Loucy (cell line): ENCODE measurements at regions not wholly inside any gene's neighbourhood (a gene's known extent, or its start where the extent isn't known, plus 50 kb on each side); places are given as distances from the start of the nearest gene placed in this dataset.
A peak's percentile ranks its signal among the peaks of the same experiment; 100 is the strongest.

Source experiments
- H2AFZ ChIP-seq: fragments of 200-600 bp; sonication (generic); 2 replicates; pipeline ENCODE4 v1.6.0; 2016; ENCODE audit warnings: antibody characterized with exemption, mild to moderate bottlenecking, low read length, moderate library complexity
- H3F3A ChIP-seq: fragments of 200-600 bp; 2 replicates; pipeline ENCODE4 v1.6.0; 2016; ENCODE audit warnings: antibody characterized with exemption, low read depth, mild to moderate bottlenecking
- H3K27me3 ChIP-seq: fragments of 200-600 bp; sonication (generic); 2 replicates; pipeline ENCODE4 v1.6.1; 2014; ENCODE audit warnings: low read length, mild to moderate bottlenecking; ENCODE audit not compliant: insufficient read depth, poor library complexity, severe bottlenecking
- H3K36me3 ChIP-seq: fragments of 200-600 bp; sonication (generic); 2 replicates; pipeline ENCODE4 v1.6.1; 2016; ENCODE audit warnings: low read length; ENCODE audit not compliant: insufficient read depth
- H3K4me1 ChIP-seq: fragments of 200-600 bp; sonication (generic); 2 replicates; pipeline ENCODE4 v1.5.1; 2014; ENCODE audit warnings: low read length, mild to moderate bottlenecking; ENCODE audit not compliant: insufficient read depth, poor library complexity, severe bottlenecking
- H3K4me2 ChIP-seq: fragments of 200-600 bp; sonication (generic); 2 replicates; pipeline ENCODE4 v1.6.0; 2014; ENCODE audit warnings: antibody characterized with exemption, low read length, low read depth, mild to moderate bottlenecking; ENCODE audit not compliant: poor library complexity, severe bottlenecking
- H3K4me3 ChIP-seq: fragments of 200-600 bp; sonication (generic); 2 replicates; pipeline ENCODE4 v1.5.1; 2014; ENCODE audit warnings: low read length, mild to moderate bottlenecking, mixed read lengths; ENCODE audit not compliant: poor library complexity, severe bottlenecking
- H3K79me2 ChIP-seq: fragments of 200-600 bp; sonication (generic); 2 replicates; pipeline ENCODE4 v1.6.1; 2014; ENCODE audit warnings: low read length; ENCODE audit not compliant: insufficient read depth
- H3K9ac ChIP-seq: fragments of 200-600 bp; sonication (generic); 2 replicates; pipeline ENCODE4 v1.6.0; 2014; ENCODE audit warnings: mild to moderate bottlenecking, low read depth, low read length, moderate library complexity; ENCODE audit not compliant: poor library complexity, severe bottlenecking
- H3K9me2 ChIP-seq: fragments of 200-600 bp; sonication (generic); replicated peaks from 2 replicates; pipeline ENCODE4 v1.6.1; 2016; ENCODE audit warnings: low read depth, low read length, mixed read lengths
- H3K9me3 ChIP-seq: fragments of 200-600 bp; sonication (generic); 2 replicates; pipeline ENCODE4 v1.6.1; 2014; ENCODE audit warnings: mild to moderate bottlenecking, antibody characterized with exemption, low read length, low read depth; ENCODE audit not compliant: insufficient read depth
- H4K20me1 ChIP-seq: fragments of 200-600 bp; sonication (generic); 2 replicates; pipeline ENCODE4 v1.6.0; 2014; ENCODE audit warnings: antibody characterized with exemption, low read length, mild to moderate bottlenecking; ENCODE audit not compliant: insufficient read depth, poor library complexity, severe bottlenecking
- EZH2phosphoT487 ChIP-seq: fragments of 200-600 bp; IDR thresholded peaks from 2 replicates; pipeline ENCODE4 v1.6.1; 2018; ENCODE audit warnings: antibody characterized with exemption, mild to moderate bottlenecking, moderate library complexity, borderline replicate concordance
- TF ChIP-seq, protein P1 (sequence below): fragments of 200-600 bp; sonication (generic); conservative IDR thresholded peaks from 2 replicates; pipeline ENCODE4 v1.5.1; 2014; ENCODE audit warnings: mild to moderate bottlenecking, antibody characterized with exemption, low read length

DNA sequence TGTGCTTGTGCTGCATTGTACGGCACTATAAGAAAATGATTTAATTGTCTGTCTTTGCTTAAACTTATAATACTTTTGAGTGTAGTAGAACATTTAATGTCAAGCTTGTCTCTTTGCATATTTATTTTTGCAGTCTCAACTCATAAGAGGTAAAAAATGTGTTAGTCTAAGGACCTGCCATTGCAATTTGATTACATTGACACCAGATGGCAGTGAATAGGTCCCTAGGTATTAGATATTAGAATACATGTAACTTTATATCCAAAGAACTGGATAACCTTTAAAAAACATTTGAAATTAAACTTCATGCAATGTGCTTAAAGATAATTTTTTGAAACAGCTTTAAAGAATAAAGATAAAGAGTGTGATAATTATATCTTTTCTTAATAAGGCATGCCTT, 1421.3 kb downstream of the OLFM4 start:
- H4K20me1 ChIP-seq = no peaks in the 10 kb centered on the region
- H3K9me2 ChIP-seq = no peaks in the 10 kb centered on the region
- no peaks in the 10 kb centered on the region; the same call in 1 of the 2 replicates for H3K9me3 ChIP-seq
- H3F3A ChIP-seq = no peaks in the 10 kb centered on the region
- no peaks in the 10 kb centered on the region for H3K4me1 ChIP-seq
- no peak overlapping the region for H2AFZ ChIP-seq
- TF ChIP-seq EZH2phosphoT487 = no peak
- TF ChIP-seq, protein P1, sequence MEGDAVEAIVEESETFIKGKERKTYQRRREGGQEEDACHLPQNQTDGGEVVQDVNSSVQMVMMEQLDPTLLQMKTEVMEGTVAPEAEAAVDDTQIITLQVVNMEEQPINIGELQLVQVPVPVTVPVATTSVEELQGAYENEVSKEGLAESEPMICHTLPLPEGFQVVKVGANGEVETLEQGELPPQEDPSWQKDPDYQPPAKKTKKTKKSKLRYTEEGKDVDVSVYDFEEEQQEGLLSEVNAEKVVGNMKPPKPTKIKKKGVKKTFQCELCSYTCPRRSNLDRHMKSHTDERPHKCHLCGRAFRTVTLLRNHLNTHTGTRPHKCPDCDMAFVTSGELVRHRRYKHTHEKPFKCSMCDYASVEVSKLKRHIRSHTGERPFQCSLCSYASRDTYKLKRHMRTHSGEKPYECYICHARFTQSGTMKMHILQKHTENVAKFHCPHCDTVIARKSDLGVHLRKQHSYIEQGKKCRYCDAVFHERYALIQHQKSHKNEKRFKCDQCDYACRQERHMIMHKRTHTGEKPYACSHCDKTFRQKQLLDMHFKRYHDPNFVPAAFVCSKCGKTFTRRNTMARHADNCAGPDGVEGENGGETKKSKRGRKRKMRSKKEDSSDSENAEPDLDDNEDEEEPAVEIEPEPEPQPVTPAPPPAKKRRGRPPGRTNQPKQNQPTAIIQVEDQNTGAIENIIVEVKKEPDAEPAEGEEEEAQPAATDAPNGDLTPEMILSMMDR = peak; percentile 28; the same call in 1 of the 2 replicates
- no peaks in the 10 kb centered on the region for H3K79me2 ChIP-seq
- H3K27me3 ChIP-seq = no peaks in the 10 kb centered on the region
- no peaks in the 10 kb centered on the region for H3K36me3 ChIP-seq
- no peak overlapping the region for H3K4me3 ChIP-seq
- H3K9ac ChIP-seq = no peak overlapping the region
- no peak overlapping the region for H3K4me2 ChIP-seq

DNA sequence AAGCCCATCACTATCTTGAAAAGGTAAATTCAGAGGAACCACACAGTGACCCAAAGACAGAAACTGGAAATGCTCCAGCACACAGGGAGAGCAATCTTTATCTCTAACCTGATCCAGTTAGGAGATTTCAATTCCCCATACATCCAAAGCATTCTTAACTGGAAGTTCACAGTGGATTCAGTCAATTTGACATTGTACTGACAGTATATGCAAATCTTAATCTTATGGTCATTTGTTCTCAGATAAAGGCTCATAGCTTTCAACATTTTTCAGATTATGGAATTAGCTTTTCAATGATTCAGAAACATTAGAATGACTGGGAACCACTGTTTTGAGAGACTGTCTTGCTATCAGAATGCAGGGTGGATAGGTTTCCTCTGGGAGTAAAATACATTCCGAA, 1455.6 kb downstream of the OLFM4 start:
- Histone ChIP-seq H3K4me3 (no peak overlapping the region), H3F3A (no peaks in the 10 kb centered on the region), H3K4me1 (no peaks in the 10 kb centered on the region), H4K20me1 (no peaks in the 10 kb centered on the region), H3K4me2 (no peak overlapping the region), H3K79me2 (no peaks in the 10 kb centered on the region), H3K9me2 (no peaks in the 10 kb centered on the region), H3K27me3 (no peaks in the 10 kb centered on the region), H3K36me3 (no peaks in the 10 kb centered on the region), H2AFZ (no peak overlapping the region), H3K9ac (no peak overlapping the region), H3K9me3 (no peaks in the 10 kb centered on the region)
- TF ChIP-seq, protein P1 = no peak
- TF ChIP-seq EZH2phosphoT487 = no peak

DNA sequence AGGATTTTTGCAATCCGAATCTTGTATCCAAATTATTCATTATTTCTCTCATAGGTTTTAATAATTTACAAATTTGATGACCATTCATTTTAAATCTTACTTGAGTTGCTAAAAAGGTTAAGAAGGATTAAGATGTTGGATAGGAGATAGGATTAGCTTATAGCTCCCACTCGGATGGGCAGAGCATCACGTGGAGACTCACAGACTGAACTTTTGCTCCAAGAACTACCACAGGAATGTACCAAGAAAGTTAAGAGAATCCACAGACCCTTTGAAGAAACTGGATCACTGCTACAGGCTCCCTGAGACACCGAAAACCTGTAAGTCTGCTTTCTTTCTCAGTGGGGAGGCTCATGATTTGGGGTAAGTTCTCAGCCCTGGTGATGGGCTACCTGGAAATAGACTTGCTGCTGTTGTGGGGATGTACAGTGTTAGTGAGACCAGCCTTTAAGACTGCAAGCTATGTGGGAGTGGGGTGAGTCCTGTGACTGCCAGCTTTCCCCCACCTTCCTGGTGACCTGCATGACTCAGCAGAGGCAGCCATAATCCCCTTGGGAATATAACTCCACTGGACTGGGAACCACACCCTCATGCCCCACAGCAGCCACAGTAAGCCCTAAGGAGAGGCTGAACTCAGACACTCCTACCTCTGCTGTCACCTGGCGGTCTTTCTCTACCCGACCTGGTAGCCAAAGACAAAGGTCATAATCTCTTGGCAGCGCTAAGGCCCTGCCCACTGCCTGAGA, 1458.0 kb downstream of the OLFM4 start:
- Histone ChIP-seq H3K36me3 (no peaks in the 10 kb centered on the region), H2AFZ (no peak overlapping the region), H3K9me3 (no peaks in the 10 kb centered on the region; the same call in 1 of the 2 replicates), H3K9me2 (no peaks in the 10 kb centered on the region), H3K4me2 (no peak overlapping the region), H3K27me3 (no peaks in the 10 kb centered on the region), H4K20me1 (no peaks in the 10 kb centered on the region), H3K4me3 (no peak overlapping the region), H3K9ac (no peak overlapping the region), H3K79me2 (no peaks in the 10 kb centered on the region), H3K4me1 (no peaks in the 10 kb centered on the region), H3F3A (no peaks in the 10 kb centered on the region)
- TF ChIP-seq EZH2phosphoT487 = no peak

DNA sequence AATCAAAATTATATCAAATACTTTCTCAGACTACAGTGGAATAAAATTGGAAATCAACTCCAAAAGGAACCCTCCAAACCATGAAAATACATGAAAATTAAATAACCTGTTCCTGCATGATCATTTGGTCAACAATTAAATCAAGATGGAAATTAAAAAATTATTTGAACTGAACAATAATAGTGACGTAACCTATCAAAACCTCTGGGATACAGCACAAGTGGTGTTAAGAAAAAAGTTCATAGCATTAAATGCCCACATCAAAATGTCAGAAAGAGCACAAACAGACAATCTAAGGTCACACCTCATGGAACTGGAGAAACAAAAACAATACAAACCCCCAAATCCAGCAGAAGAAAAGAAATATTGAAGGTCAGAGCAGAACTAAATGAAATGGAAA, 1460.7 kb downstream of the OLFM4 start:
- H3K27me3 ChIP-seq = no peaks in the 10 kb centered on the region
- H3K9me2 ChIP-seq = no peaks in the 10 kb centered on the region
- H3K9me3 ChIP-seq = no peaks in the 10 kb centered on the region; the same call in 1 of the 2 replicates
- H3K4me1 ChIP-seq = no peaks in the 10 kb centered on the region
- no peak overlapping the region for H3K4me3 ChIP-seq
- no peaks in the 10 kb centered on the region for H3K36me3 ChIP-seq
- no peak overlapping the region for H3K9ac ChIP-seq
- no peak overlapping the region for H3K4me2 ChIP-seq
- no peaks in the 10 kb centered on the region for H3K79me2 ChIP-seq
- TF ChIP-seq, protein P1 = no peak
- no peak for TF ChIP-seq EZH2phosphoT487
- H3F3A ChIP-seq = no peaks in the 10 kb centered on the region
- no peaks in the 10 kb centered on the region for H4K20me1 ChIP-seq
- H2AFZ ChIP-seq = no peak overlapping the region
